Ishikawa (cell line): ENCODE measurements at regions not wholly inside any gene's neighbourhood (a gene's known extent, or its start where the extent isn't known, plus 50 kb on each side); places are given as distances from the start of the nearest gene placed in this dataset.

ENCODE experiments used
- CEBPB ChIP-seq: IDR thresholded peaks from 2 replicates; pipeline ENCODE4 v1.6.1; 2012
- CREB1 ChIP-seq: IDR thresholded peaks from 2 replicates; pipeline ENCODE4 v1.6.1; 2012; ENCODE audit warnings: low read depth
- MAX ChIP-seq: IDR thresholded peaks from 2 replicates; pipeline ENCODE4 v1.6.1; 2012
- REST ChIP-seq: IDR thresholded peaks from 2 replicates; pipeline ENCODE4 v1.6.1; 2012; ENCODE audit warnings: low read depth, mild to moderate bottlenecking
- TAF1 ChIP-seq: IDR thresholded peaks from 2 replicates; pipeline ENCODE4 v1.6.1; 2012; ENCODE audit warnings: low read depth, mild to moderate bottlenecking
- ZBTB7A ChIP-seq: IDR thresholded peaks from 2 replicates; pipeline ENCODE4 v1.6.1; 2012; ENCODE audit warnings: low read depth
- TF ChIP-seq, protein P1 (sequence below): IDR thresholded peaks from 2 replicates; pipeline ENCODE4 v1.6.1; 2012

GRCh38 chr16:80356365-80356764, 184.4 kb upstream of the DYNLRB2 start:
- TF ChIP-seq CREB1 (no peak), REST (no peak), CEBPB (no peak), MAX (no peak), TAF1 (no peak), ZBTB7A (no peak)
- TF ChIP-seq, protein P1, sequence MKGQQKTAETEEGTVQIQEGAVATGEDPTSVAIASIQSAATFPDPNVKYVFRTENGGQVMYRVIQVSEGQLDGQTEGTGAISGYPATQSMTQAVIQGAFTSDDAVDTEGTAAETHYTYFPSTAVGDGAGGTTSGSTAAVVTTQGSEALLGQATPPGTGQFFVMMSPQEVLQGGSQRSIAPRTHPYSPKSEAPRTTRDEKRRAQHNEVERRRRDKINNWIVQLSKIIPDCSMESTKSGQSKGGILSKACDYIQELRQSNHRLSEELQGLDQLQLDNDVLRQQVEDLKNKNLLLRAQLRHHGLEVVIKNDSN = no peak
